ENCODE measurements at regions not wholly inside any gene's neighbourhood (a gene's known extent, or its start where the extent isn't known, plus 50 kb on each side); places are given as distances from the start of the nearest gene placed in this dataset.

GRCh38 chr3:27935492-27935891, 213.4 kb upstream of the EOMES start:
- no peak for DNase-seq (ENCODE audit: low read depth, low spot score)

- no peak for DNase-seq (ENCODE audit: low read depth, low spot score)
Measured at GRCh38 chr3:27939521-27939920, 217.4 kb upstream of the EOMES start.

GRCh38 chr3:27939940-27940339, 217.8 kb upstream of the EOMES start:
- peak; percentile 50 for DNase-seq (ENCODE audit: low read depth, low spot score)

- no peak for DNase-seq (ENCODE audit: low read depth, low spot score)
Measured at GRCh38 chr3:27943106-27943505, 221.0 kb upstream of the EOMES start.

GRCh38 chr3:27945229-27945628, 223.1 kb upstream of the EOMES start:
- no peak for DNase-seq (ENCODE audit: low read depth, low spot score)

- DNase-seq (ENCODE audit: low read depth, low spot score), result no peak
Measured at GRCh38 chr3:27960133-27960532, 238.0 kb upstream of the EOMES start.

GRCh38 chr3:27963519-27963918, 241.4 kb upstream of the EOMES start:
- DNase-seq (ENCODE audit: low read depth, low spot score), result no peak

GRCh38 chr3:27971600-27971999, 249.5 kb upstream of the EOMES start:
- no peak for DNase-seq (ENCODE audit: low read depth, low spot score)

GRCh38 chr3:27976933-27977332, 254.8 kb upstream of the EOMES start:
- DNase-seq (ENCODE audit: low read depth, low spot score), result no peak

- DNase-seq (ENCODE audit: low read depth, low spot score), result no peak
Measured at GRCh38 chr3:27978440-27978839, 256.3 kb upstream of the EOMES start.

GRCh38 chr3:27985369-27986035, 255.9 kb upstream of the CMC1 start:
- no peak for DNase-seq (ENCODE audit: low read depth, low spot score)

GRCh38 chr3:27986234-27986879, 255.1 kb upstream of the CMC1 start:
- DNase-seq (ENCODE audit: low read depth, low spot score), result peak; percentile 42

- no peak for DNase-seq (ENCODE audit: low read depth, low spot score)
Measured at GRCh38 chr3:27990324-27990723, 251.1 kb upstream of the CMC1 start.

GRCh38 chr3:27990837-27991236, 250.6 kb upstream of the CMC1 start:
- no peak for DNase-seq (ENCODE audit: low read depth, low spot score)

GRCh38 chr3:27993051-27993450, 248.4 kb upstream of the CMC1 start:
- no peak for DNase-seq (ENCODE audit: low read depth, low spot score)

- no peak for DNase-seq (ENCODE audit: low read depth, low spot score)
Measured at GRCh38 chr3:28000608-28001007, 240.8 kb upstream of the CMC1 start.

GRCh38 chr3:28008235-28008634, 233.2 kb upstream of the CMC1 start:
- no peak for DNase-seq (ENCODE audit: low read depth, low spot score)

GRCh38 chr3:28012830-28013229, 228.6 kb upstream of the CMC1 start:
- DNase-seq (ENCODE audit: low read depth, low spot score), result no peak

GRCh38 chr3:28013864-28014473, 227.4 kb upstream of the CMC1 start:
- DNase-seq (ENCODE audit: low read depth, low spot score), result no peak

- no peak for DNase-seq (ENCODE audit: low read depth, low spot score)
Measured at GRCh38 chr3:28018925-28019718, 222.3 kb upstream of the CMC1 start.

- DNase-seq (ENCODE audit: low read depth, low spot score), result no peak
Measured at GRCh38 chr3:28019740-28020139, 221.7 kb upstream of the CMC1 start.

- no peak for DNase-seq (ENCODE audit: low read depth, low spot score)
Measured at GRCh38 chr3:28022916-28023315, 218.5 kb upstream of the CMC1 start.
